ENCODE measurements at regions not wholly inside any gene's neighbourhood (a gene's known extent, or its start where the extent isn't known, plus 50 kb on each side); places are given as distances from the start of the nearest gene placed in this dataset.
A peak's percentile ranks its signal among the peaks of the same experiment; 100 is the strongest.

DNA sequence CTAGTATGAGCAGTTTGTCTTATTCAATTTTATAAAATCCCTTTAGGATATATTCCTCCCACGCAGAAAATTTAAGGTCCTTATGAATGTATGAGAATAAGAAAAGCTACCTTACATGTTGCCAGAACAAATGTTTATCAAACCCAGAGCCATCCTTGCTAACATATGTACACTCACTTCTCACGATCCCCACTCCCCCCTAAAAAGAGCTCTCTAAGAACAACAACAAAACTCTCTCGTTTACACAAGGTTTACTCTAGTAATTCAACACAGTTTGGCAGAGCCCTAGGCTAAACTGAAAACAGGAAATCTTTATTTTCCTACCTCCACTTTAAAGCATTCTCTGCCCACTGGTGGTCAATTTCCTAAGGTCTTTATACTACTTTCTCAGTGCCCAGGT, 504.9 kb downstream of the ZEB2 start:
- no peaks in the 10 kb centered on the region for H3K9me3 Mint-ChIP-seq (ENCODE audit: unreplicated experiment)
- H3K27me3 Mint-ChIP-seq (ENCODE audit: unreplicated experiment), result no peaks in the 10 kb centered on the region
- peaks cover 24% of the 10 kb centered on the region for H3K4me1 Mint-ChIP-seq (ENCODE audit: unreplicated experiment)
- TF ChIP-seq, protein P1, sequence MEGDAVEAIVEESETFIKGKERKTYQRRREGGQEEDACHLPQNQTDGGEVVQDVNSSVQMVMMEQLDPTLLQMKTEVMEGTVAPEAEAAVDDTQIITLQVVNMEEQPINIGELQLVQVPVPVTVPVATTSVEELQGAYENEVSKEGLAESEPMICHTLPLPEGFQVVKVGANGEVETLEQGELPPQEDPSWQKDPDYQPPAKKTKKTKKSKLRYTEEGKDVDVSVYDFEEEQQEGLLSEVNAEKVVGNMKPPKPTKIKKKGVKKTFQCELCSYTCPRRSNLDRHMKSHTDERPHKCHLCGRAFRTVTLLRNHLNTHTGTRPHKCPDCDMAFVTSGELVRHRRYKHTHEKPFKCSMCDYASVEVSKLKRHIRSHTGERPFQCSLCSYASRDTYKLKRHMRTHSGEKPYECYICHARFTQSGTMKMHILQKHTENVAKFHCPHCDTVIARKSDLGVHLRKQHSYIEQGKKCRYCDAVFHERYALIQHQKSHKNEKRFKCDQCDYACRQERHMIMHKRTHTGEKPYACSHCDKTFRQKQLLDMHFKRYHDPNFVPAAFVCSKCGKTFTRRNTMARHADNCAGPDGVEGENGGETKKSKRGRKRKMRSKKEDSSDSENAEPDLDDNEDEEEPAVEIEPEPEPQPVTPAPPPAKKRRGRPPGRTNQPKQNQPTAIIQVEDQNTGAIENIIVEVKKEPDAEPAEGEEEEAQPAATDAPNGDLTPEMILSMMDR (IDR thresholded peaks at IDR 0.05), result peak; percentile 29
- DNase-seq (ENCODE audit: extremely low spot score, unreplicated experiment), result no peak
- peak overlapping the region; percentile 67 for H3K27ac Mint-ChIP-seq (ENCODE audit: unreplicated experiment)
- H3K36me3 Mint-ChIP-seq (ENCODE audit: unreplicated experiment), result peaks cover 5% of the 10 kb centered on the region
- no peak overlapping the region for H3K4me3 Mint-ChIP-seq (ENCODE audit: unreplicated experiment)

GRCh38 chr2:144014103-144014502, 505.8 kb downstream of the ZEB2 start:
- H3K36me3 Mint-ChIP-seq (ENCODE audit: unreplicated experiment), result peaks cover 4% of the 10 kb centered on the region
- no peak for DNase-seq (ENCODE audit: extremely low spot score, unreplicated experiment)
- H3K27ac Mint-ChIP-seq (ENCODE audit: unreplicated experiment), result no peak overlapping the region
- H3K4me1 Mint-ChIP-seq (ENCODE audit: unreplicated experiment), result peaks cover 24% of the 10 kb centered on the region
- H3K9me3 Mint-ChIP-seq (ENCODE audit: unreplicated experiment), result no peaks in the 10 kb centered on the region
- no peak overlapping the region for H3K4me3 Mint-ChIP-seq (ENCODE audit: unreplicated experiment)
- TF ChIP-seq, protein P1 (IDR thresholded peaks at IDR 0.05), result no peak
- no peaks in the 10 kb centered on the region for H3K27me3 Mint-ChIP-seq (ENCODE audit: unreplicated experiment)

GRCh38 chr2:144012304-144012703, 507.6 kb downstream of the ZEB2 start:
- H3K4me1 Mint-ChIP-seq (ENCODE audit: unreplicated experiment), result peaks cover 21% of the 10 kb centered on the region
- DNase-seq (ENCODE audit: extremely low spot score, unreplicated experiment), result no peak
- no peak overlapping the region for H3K4me3 Mint-ChIP-seq (ENCODE audit: unreplicated experiment)
- TF ChIP-seq, protein P1 (IDR thresholded peaks at IDR 0.05), result no peak
- H3K27ac Mint-ChIP-seq (ENCODE audit: unreplicated experiment), result no peak overlapping the region
- H3K9me3 Mint-ChIP-seq (ENCODE audit: unreplicated experiment), result no peaks in the 10 kb centered on the region
- H3K27me3 Mint-ChIP-seq (ENCODE audit: unreplicated experiment), result no peaks in the 10 kb centered on the region
- H3K36me3 Mint-ChIP-seq (ENCODE audit: unreplicated experiment), result no peaks in the 10 kb centered on the region

GRCh38 chr2:144011553-144011952, 508.4 kb downstream of the ZEB2 start:
- Mint-ChIP-seq H3K4me3 (ENCODE audit: unreplicated experiment) (no peak overlapping the region), H3K27ac (ENCODE audit: unreplicated experiment) (no peak overlapping the region), H3K9me3 (ENCODE audit: unreplicated experiment) (no peaks in the 10 kb centered on the region), H3K36me3 (ENCODE audit: unreplicated experiment) (peaks cover 5% of the 10 kb centered on the region), H3K4me1 (ENCODE audit: unreplicated experiment) (peaks cover 21% of the 10 kb centered on the region), H3K27me3 (ENCODE audit: unreplicated experiment) (no peaks in the 10 kb centered on the region)
- TF ChIP-seq, protein P1 (IDR thresholded peaks at IDR 0.05), result no peak
- no peak for DNase-seq (ENCODE audit: extremely low spot score, unreplicated experiment)

DNA sequence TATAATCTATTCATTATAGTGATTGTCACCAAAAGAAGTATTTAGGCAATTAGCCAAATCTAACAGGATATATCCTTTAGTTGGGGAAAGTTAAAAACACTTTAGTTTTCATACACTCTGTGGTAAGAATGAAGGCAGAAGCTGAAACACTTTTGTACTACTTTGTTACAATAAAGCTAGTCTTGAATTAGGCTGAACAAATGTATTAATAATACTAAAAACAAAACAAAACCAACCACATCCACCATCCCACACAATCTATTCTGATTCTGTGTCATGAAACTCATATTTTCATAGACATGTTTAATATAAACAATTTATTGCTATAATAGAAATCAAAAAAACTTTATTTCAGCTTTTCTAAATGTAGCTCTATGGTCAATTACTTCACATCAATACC, 508.8 kb downstream of the ZEB2 start:
- H3K36me3 Mint-ChIP-seq (ENCODE audit: unreplicated experiment), result peaks cover 5% of the 10 kb centered on the region
- H3K4me3 Mint-ChIP-seq (ENCODE audit: unreplicated experiment), result no peak overlapping the region
- DNase-seq (ENCODE audit: extremely low spot score, unreplicated experiment), result no peak
- H3K4me1 Mint-ChIP-seq (ENCODE audit: unreplicated experiment), result peaks cover 21% of the 10 kb centered on the region
- TF ChIP-seq, protein P1 (IDR thresholded peaks at IDR 0.05), result no peak
- H3K27ac Mint-ChIP-seq (ENCODE audit: unreplicated experiment), result no peak overlapping the region
- H3K27me3 Mint-ChIP-seq (ENCODE audit: unreplicated experiment), result no peaks in the 10 kb centered on the region
- H3K9me3 Mint-ChIP-seq (ENCODE audit: unreplicated experiment), result no peaks in the 10 kb centered on the region
